NCI-H2029 (cell line): ENCODE measurements at regions not wholly inside any gene's neighbourhood (a gene's known extent, or its start where the extent isn't known, plus 50 kb on each side); places are given as distances from the start of the nearest gene placed in this dataset.

Experiments
- DNase-seq: peaks from one replicate; lab custom pipeline; 2025; lab: John Stamatoyannopoulos, UW

DNA sequence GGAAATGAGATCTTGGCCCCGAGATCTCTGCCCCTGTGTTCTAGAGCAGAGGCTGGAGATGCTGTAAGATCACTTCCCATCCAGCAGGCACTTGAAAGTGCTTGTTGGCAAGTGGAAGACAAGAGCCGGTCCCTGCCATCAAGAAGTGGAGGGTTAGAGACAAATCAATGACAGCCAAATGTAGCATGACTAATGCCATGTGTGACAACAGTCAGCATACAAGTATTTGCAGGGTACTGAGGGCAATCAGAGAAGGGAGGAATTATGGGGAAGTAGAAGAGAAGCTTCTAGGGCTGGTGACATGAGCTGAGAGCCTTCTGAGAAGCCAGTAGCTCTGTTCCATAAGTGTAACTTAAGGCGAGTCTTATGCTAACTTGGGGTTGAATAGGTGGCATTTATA, 58.6 kb downstream of the TMEM17 start:
- no peak for DNase-seq

DNA sequence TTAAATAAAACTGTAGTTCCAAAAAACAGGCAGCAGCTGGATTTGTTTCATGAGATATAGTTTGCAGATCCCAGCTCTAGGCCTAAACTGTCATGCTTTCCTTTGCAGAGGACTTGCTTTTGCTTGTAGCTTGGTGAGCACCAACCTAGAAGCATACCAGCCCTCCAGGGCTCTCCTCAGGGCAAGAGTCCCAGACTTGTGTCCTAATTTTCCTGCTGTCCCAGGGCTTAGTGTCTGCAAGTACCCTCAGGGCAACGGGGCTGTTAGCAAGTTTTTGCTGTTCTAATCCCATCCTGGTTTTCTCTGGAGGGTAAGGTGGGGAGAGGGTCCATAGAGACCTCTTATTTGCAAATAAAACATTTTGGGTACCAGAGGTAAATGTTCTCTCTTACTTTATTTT, 59.5 kb downstream of the TMEM17 start:
- no peak for DNase-seq

DNA sequence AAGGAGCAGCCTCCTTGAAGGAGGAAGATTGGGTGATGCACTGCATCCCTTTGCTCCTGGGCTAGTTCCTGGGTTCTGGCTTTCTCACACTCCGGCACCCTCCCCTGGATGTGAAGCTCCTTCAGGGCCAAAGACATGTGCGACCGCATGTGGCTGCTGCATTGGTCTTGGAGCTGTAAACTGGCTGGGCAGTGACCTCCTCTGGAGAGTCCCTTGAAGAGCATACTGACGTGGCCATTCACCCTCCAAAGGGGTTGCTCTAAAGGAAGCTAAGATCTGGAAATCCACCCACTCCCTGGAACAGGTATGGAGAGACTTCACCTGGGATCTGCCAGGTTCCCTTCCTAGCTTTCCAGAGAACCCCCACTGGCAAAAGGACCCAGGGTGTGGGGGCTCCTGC, 62.1 kb downstream of the TMEM17 start:
- no peak for DNase-seq

GRCh38 chr2:62443471-62443870, 62.5 kb downstream of the TMEM17 start:
- DNase-seq, result no peak

DNA sequence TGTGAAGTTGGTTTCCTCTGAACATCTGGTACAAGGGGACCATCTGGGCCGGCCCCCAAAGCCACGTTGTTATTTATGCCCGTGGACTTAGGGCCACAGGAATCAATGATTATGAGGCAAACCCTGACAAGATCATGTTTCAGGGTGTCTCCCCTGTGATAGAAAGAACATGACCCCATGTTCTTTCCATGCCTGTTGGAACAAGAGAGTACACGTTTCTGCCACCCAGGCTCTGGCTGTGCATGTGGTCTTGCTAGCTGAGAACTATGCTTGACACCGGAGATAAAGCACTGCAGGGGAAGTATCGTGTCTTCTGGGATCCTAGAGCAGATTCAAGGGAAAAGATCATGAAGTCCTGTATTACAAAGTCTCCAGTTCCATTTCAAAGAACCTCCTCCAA, 64.2 kb downstream of the TMEM17 start:
- DNase-seq, result no peak

GRCh38 chr2:62441421-62441820, 64.6 kb downstream of the TMEM17 start:
- no peak for DNase-seq

DNA sequence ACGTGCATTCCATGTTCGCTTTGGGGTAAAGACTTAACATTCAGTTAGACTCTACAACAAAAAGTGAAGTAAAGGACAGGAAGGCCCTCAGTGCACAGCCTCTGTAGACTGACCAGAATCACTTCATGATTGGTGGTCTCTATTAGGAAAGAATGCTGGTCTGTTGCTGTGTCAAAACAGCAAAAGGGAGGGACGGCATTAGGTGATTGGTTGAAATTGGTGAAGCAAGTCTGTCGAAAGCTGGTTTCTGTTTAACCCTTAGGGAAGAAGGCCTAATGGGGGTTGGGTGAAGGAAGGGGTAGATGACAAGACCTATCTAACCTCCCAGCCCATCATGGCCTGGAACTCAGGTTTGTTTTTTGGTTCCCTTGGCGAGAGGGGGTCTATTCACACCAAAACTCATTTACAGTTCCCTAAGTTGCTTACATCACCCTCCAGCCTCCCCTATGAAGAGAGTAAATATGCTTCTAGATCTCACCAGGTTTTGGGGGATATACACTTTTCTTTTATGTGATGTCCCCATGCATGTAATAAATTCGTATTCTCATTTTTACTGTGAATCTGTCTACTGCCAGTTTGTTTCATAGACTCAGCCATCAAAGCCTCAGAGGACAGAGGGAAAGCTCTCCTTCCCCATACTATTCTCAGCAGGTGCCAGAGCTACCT, 65.6 kb downstream of the TMEM17 start:
- DNase-seq, result no peak

DNA sequence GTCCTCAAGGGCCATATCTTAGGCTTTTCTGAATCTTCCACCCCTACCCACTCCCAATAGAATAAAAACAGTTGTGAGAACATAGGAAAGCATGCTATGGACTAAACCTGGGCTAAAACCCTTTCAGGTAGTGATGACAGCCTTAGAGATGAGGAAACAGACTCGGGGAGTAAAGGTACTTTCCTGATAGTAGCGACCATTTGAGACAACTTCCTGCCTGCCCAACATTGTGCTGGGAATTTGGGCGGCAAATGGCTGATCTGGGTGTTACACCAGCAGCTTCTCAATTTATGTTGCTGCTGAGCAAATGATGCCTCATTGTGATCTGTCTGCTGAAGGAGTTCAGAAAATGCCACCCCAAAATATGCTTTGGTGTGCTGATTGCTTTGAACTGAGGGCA, 66.6 kb downstream of the TMEM17 start:
- no peak for DNase-seq

- DNase-seq, result no peak
Measured at GRCh38 chr2:62437785-62438184, 68.2 kb downstream of the TMEM17 start.

DNA sequence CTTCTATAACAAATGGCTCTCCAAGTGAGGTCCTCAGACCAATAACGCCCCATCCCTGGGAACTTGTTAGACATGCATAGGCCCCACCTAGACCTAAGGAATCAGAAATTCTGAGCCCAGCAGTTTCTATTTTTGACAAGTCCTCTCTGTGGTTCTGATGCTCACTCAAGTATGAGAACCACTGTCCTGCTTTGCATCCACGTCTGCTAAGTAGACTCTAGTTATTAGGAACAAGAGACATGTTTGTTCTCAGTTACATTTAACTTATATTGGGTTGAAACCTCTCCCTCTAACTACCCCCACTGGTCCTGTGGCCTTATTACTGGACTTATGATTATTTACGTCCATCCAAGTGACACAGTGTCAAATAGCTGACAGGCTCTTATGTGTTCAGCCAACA, 70.3 kb downstream of the TMEM17 start:
- no peak for DNase-seq

DNA sequence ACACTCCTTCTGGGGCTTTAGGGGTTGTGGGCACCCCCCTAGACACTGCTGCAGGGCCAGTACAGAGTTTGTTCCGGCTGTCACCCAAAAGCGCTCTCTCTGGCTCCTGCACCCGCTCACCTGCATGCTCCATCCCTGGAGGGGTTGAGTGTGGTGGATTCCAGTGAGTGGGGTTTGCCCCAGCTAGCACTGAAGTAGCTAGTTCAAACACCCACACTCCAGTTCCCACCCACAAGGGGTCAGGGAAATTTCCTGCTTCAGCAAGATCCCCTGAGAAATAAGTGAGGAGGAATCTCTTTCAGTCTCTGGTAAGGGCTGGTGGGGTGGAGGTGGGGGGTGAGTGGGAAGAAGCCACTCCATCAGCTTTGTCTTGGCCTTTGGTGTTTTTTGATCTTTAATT, 73.6 kb downstream of the TMEM17 start:
- DNase-seq, result no peak

DNA sequence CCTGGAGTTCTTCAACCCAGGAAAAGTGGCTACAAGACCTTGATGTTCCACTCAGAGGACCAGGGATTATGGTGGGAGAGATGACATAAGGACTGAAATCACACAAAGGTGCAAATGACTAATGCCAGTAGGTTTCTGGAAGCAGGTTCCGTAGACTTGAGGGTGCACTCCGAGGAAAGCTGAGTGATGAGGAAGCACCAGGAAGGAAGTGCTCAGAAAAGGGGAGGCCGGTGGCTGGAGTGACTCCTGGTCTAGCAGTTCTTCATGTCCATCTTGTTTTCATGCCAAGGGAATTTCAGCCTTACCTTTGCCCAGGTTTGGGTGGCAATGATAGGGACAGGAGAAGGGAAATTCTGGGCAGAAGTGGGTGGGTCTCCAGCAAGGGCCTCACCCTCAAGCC, 74.5 kb downstream of the TMEM17 start:
- DNase-seq, result no peak

DNA sequence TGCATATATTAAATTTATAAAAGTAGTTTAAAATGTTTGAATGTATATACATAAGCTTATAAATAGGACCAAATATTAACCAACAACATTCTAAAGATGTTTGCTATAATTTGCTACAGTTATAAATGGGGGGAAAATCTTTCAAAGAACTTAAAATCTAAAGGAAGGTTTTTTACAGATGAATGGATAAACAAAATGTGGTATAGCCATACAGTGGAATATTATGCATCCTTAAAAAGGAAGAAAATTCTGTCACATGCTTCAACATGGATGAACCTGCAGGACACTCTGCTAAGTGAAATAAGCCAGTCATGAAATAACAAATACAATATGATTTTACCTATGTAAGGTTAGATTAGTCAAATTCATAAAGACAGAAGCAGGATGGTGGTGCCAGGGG, 75.8 kb downstream of the TMEM17 start:
- no peak for DNase-seq

- DNase-seq, result no peak
Measured at GRCh38 chr2:62427146-62427545, 78.8 kb downstream of the TMEM17 start.

DNA sequence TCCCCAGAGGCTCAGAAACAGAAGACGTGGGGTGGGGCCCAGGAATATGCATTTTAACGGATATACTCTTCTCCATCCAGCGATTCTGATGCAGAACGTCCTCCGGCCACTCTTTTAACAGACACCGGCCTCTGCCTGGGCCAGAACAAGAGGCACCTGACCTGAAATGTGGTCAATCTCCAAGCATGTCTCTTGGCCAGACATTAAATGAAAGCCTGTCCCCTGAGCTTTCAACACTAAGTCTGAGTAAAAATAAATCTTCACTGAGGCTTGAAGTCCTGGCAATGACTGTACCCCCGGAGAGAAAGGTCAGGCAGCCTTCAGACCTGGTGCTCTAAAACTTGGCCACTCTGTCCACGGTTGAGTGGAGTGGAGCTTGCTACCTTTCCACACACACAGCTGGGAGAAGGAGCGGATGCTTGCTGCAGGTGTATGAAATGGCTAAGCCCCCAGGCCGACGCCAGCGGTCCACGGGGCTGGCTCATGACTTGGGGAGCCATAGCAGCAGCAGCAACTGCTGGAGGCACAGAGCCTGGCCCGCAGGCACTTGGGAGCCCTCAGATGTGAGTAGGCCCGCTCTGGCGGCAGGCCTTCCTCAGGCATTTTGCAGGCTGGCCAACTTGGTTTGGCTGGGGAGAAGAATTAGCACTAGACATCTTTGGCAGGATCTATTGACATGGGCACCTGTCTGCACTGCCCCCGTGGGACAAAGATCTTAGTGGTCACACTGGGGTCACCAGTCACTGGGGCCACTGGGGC, 79.7 kb downstream of the TMEM17 start:
- no peak for DNase-seq

GRCh38 chr2:62425684-62426083, 80.3 kb downstream of the TMEM17 start:
- no peak for DNase-seq

DNA sequence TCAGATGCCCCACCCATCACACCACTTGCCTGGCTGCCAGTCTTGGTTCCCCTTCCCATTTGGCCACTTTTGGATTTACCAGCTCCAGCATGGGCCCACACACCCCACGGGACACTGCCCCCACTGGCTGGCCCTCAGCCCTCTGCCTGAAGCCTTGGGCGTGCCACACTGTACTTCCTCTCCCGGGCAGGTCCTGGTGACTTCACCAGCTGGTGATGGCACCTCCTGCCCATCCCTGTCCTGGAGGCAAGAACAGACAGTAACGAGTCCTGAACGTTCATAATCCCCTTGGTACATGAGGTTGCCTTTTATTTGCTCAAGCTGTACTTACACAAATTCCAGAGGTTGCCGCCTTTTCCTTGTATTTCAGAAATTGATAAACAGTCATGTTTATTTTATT, 81.1 kb downstream of the TMEM17 start:
- no peak for DNase-seq

- DNase-seq, result no peak
Measured at GRCh38 chr2:62423883-62424458, 82.0 kb downstream of the TMEM17 start.

GRCh38 chr2:62423235-62423634, 82.8 kb downstream of the TMEM17 start:
- DNase-seq, result no peak

- no peak for DNase-seq
Measured at GRCh38 chr2:62415518-62415917, 90.5 kb downstream of the TMEM17 start.

DNA sequence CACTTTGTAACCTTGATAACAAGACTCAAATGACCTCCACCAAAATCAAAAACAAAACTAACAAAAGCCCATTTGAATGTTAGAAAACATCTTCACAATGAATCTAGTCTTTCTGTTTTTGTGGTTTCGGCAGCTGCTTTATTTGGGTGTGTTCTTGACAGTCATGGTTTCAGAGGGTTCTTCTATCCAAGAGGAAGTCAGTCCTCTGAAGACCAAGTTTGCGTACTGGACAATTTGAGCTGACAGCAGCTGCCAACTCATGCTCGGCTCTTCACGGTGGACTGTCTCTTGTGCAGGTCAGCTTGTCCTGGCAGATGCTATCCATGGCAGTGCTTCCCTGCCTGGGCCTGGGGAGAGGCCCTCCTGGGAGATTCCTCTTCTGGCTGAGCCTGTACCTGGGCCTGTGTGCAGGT, 91.0 kb downstream of the TMEM17 start:
- DNase-seq, result no peak

GRCh38 chr2:62413116-62413663, 92.8 kb downstream of the TMEM17 start:
- DNase-seq, result no peak

GRCh38 chr2:62412347-62412742, 93.7 kb downstream of the TMEM17 start:
- no peak for DNase-seq
